GM19351 (cell line): ENCODE measurements at regions not wholly inside any gene's neighbourhood (a gene's known extent, or its start where the extent isn't known, plus 50 kb on each side); places are given as distances from the start of the nearest gene placed in this dataset.
"Not testable (repeated sequence)": the region's sequence is repeated elsewhere in the genome, so short reads cannot be mapped to it uniquely, and the experiment has no call there.

Experiments used
- ATAC-seq: cut with Tn5 transposase; IDR thresholded peaks from one replicate; pipeline ENCODE4 v1.9.1; 2021; ENCODE audit warnings: mild to moderate bottlenecking, moderate library complexity; ENCODE audit not compliant: unreplicated experiment

DNA sequence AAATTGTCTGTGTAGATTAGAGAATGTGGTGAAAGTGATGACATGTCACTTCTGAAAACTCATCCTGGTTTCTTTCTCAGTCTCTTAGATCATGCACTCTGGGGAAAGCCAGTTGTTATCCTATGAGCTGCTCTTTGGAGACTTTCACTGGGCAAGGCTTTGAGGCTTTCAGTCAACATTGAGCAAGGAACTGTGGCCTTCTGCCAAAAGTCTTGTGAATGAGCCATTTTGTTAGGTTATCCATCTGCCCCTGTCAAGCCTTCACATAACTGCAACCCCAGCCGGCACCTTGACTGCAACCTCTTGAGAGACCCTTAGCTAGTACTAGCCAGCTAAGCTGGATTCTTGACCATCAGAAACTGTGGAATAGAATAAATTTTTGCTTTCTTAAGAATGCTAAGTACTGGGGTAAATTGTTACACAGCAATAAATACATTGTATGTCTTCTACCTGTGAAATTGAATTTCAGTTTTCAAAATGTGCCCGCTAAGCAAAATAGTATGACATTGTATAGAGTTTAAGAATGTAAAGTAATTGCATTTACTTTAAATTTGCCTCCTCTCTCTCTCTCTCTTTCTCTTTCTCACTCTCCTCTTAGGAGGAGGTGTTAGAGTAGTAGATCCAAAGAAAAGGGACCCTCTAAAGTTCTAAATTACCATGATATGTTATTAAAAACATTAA lies 1273.0 kb downstream of the RAPGEF2 start:
- no peak for ATAC-seq

DNA sequence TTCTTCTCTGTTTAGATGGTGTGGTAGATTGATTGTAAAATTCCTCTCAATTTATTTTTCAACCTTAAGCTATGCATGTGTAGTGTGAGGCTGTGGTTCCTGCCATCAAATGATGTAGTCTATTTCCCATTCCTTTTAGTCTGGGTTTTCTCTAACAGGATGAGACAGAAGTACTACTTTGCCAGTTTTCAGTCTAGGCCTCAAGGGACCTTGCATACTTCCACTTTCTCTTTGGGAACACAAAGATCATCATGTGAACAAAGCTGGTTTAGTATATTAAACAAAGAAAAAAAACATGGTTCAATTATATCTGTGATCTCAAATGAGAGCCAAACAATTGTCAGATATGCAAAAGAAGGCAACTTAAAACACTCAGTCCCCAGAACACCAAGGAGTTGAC lies 1284.0 kb downstream of the RAPGEF2 start:
- ATAC-seq, result no peak

DNA sequence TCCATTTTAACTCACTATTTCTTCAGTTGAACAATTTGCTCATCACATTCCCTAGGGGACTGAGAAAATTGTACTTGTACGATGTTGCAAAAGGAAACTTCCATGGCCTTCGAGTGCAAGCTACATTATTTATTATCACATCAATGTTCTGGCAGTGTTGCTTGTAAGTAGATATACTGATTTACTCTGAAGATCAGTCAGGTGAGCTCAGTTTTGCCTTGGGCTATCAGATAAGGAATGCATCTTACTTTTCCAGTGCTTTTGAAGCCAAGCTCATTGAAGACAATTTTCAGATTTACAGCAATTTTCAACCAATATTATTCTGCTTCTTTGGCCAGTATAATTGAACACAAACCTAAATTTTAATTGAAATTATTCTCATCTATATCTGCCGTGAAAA lies 1296.9 kb downstream of the RAPGEF2 start:
- ATAC-seq, result no peak

DNA sequence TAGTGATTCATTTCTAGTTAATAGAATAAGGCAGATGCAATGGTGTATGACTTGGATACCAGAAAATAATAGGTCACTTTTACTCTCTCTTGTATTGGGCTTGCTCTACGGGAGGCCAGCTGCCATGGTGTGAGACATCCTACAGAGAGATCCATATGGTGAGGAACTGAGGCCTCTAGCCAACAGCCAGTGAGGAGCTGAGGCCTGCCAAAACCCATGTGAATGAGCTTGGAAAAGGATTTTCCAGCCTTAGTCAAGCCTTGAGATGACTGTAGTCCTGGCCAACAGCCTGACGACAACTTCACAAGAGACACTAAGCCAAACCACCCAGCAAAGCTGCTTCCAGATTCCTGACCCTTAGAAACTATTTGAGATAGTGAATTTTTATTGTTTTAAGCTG lies 1300.2 kb downstream of the RAPGEF2 start:
- ATAC-seq, result no peak

DNA sequence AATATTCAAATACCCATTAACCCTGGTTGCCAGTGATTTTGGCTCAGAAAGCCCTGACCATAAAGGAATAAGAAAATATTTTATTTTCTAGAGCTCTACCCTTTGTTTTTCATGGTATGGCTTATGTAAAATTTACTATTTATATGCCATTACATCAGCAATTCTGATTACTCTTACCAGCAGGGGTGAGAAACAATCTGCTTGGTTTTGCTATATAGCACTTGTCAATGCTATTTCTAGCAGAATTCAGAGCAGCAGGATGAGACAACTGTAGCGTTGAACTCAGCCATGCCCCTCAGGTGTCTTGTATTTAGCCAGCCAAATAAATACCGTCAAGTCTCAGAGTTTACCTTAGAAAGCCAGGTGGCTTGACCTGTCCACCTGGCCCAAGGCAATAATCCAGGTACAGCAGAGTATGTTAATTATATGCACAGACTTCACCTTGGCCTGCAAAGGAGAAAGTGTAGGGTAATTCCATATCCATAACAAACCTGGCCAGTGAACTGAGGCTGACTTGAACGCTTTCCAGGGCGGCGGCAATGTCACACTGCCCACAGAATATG lies 1303.5 kb downstream of the RAPGEF2 start:
- no peak for ATAC-seq

DNA sequence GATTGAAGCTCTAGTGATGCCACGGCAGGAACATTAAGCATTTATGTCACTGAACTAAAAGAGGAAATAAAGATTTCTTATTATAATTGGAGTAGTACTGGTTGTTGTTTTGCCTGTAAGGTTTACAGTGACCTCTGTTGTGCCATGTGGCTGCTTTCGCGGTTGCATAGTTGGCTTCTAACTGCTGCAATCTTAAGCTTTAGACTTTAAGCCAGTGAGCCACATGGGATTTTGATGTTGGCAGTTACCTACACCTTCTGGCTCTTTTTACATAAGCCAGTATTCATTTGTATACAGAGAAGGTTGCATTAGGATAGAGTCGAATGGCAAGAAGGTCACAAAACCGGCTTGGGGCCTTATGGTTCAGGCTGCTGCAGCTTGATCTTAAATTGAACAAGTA lies 1311.6 kb downstream of the RAPGEF2 start:
- no peak for ATAC-seq

DNA sequence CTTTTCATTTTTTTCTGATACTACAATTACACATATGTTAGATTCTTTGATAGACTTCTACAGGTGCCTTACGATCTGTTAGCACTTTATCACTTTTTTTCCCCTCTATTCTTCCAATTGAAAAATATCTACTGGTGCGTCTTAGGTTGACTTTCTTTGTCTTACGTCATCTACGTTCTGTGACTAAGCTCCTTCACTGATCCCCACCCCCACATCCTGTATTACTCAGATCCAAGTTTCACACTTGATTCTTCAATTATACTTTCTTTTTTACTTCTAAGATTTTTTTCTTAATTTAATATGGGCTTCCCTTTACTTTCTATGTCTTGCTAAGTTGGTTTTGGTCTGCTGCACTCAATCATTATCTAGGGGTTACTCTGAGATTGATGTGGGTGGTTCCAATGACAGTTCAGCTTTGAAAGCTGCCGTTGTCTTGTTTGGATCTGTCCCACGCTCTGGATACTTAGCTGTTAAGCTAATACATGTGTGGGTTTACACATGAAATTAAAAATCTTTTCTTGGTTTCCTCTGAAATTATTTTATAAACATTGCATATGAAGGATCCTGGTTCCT lies 1321.1 kb downstream of the RAPGEF2 start:
- ATAC-seq, result no peak

DNA sequence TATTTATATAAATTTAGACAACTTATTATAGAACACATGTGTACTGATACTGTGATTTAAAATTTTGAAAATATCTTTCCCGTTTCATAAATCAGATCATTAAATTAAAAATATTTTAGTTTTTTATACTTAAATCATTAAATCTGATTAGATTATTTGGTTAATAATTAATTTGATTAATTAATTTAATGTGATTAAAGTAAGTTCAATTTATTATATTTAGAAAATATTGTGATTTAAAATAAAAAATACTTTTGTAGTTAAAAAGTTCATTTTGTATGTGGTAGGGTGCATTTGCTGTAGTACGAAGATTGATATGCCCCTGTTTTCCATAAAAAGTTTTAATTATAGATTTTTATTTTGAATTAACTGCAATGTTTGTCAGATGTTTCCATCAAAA lies 1323.4 kb downstream of the RAPGEF2 start:
- ATAC-seq, result no peak

DNA sequence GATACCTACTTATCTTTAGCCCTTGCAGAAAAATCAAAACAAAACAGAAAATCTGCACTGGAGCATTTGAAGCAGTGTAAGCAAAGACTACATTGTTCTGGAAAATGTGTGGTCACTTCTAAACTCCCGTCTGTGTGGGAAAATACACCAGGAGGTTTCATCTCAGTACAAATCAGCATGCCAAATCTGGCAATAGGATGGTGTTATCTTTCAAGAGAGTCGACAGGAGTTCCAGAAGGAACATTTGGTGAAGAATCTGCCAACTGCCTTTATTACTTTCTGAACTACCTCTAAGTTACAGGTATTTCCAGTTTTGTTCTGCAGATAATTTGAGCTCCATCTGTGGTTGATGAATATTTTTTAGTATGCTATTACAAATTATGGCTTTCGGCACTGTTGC lies 1348.0 kb downstream of the RAPGEF2 start:
- ATAC-seq, result no peak

DNA sequence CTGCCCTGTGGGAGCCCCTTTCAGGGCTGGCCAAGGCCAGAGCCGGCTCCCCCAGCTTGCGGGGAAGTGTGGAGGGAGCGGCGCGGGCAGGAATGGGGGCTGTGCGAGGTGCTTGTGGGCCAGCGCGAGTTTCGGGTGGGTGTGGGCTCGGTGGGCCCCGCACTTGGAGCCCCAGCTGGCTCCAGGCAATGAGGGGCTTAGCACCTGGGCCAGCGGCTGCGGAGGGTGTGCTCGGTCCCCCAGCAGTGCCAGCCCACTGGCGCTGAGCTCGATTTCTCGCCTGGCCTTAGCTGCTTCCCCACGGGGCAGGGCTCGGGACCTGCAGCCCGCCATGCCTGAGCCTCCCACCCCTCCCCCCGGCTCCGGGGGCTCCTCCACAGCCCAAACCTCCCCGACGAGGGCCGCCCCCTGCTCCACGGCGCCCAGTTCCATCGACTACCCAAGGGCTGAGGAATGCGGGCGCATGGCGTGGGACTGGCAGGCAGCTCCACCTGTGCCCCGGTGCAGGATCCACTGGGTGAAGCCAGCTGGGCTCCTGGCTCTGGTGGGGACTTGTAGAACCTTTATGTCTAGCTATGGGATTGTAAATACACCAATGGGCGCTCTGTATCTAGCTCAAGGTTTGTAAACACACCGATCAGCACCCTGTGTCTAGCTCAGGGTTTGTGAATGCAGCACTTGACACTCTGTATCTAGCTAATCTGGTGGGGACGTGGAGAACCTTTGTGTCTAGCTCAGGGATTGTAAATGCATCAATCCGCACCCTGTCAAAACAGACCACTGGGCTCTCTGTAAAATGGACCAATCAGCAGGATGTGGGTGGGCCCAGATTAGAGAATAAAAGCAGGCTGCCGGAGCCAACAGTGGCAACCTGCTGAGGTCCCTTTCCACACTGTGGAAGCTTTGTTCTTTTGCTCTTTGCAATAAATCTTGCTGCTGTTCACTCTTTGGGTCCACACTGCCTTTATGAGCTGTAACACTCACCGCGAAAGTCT lies 1379.1 kb downstream of the RAPGEF2 start:
- not testable (repeated sequence) for ATAC-seq

DNA sequence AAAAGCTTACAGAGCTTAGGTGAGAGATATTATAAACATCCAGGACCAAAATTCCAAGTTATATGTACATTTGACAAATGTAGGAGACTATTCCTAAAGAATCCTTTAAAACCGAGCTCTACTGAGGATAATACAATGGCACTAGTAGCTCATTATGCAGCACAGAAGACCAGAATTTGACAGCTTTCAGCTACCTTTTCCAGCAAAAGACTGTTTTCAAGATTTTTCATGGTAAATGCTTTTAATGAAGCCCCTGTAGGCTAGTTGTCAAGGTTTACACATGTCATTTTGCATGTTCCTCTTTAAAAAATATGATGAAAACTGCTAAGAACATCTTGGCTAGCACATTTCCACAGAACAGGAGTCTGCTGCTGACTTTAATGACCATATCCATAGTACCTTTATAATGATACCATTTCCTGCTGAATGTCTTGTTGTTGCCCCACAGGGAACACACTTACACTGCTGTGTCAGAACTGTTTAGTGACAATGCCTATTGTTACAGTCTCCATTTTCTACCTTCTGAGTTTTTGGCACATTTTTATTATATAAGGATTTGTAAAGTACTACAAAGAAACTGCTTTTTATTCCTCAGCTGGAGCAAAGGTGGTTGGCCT lies 1382.3 kb downstream of the RAPGEF2 start:
- no peak for ATAC-seq

DNA sequence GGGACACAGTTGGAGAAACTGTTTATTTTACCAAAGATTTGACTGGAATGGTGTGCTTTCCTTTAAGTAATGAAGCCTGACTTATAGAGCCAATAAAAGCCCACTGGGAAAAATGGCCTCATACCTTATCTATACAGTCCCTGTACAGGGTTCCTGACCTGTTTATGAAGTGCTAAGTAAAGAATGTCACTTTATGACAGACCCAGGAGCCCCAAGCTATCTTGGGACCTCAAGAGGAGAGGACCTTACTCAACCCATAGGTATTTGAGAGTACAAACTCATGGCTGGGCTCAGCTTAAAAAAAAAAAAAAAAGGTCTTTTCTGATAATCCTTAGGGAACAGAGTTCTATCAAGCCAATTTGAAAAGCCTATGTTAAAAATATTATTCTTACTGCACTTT lies 1389.3 kb downstream of the RAPGEF2 start:
- ATAC-seq, result no peak

DNA sequence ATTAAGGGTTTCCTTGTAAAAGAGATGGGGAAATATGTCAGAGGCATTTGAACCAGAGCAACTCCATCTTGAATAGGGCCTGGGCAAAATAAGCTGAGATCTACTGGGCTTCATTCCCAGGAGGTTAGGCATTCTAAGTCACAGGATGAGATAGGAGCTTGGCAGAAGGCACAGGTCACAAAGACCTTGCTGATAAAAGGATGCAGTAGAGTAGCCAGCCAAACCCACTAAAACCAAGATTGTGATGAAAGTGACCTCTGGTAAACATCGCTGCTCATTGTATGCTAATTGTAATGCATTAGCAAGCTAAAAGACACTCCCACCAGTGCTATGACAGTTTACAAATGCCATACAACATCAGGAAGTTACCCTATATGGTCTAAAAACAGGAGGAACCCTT lies 1390.3 kb downstream of the RAPGEF2 start:
- no peak for ATAC-seq

DNA sequence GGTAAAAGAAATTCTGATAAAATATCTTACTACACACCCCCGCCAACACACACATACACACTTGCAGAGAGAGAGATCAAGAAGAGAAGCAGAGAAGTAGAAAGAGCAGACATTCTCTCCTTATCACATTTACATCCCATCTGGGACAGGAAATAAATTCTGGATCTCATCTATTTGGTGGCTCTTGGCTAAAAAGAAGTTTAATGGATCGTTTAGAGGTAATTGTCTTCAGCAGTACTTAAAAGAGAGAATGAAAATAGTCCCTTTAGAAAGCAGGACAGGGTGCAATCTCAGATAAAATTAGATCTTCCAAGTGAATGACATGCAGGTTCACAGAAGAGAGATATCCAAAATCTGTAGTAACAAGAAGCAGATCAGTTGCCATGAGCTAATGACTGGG lies 1392.5 kb downstream of the RAPGEF2 start:
- no peak for ATAC-seq

DNA sequence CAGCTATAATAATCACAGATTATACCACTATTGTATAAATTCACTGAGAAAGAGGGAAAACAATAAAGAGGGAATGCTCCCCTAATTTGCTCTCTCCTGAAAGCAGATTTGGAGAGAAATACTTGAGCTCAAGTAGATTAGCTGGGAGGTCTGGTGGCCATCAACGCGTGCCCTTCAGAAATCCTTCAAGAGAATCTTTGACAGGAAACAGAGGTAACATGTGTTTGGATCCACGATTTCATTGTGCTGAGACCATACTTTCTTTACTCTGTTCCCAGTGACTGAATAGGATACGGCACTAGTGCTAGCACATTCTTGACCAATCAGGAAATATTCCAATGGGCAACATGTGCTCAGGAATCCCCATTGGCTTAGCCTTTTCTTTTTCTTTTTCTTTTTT lies 1395.3 kb downstream of the RAPGEF2 start:
- ATAC-seq, result no peak

DNA sequence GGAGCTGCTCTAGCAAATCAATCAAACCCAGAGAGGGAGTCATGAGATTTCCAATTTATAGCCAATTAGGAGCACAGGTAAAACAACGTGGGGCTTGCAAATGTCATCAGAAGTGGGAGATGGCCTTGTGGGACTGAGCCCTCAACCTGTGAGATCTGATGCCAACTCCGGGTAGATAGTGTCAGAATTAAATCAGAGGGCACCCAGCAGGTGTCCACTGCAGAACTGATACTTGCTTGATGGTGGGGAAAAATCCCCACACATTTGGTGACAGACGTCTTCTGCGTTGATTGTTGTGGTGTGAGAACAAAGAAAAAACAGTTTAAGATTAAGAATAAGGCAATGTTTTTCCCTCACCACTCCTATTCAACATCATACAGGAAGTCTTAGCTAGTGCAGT lies 1402.8 kb downstream of the RAPGEF2 start:
- ATAC-seq, result no peak

DNA sequence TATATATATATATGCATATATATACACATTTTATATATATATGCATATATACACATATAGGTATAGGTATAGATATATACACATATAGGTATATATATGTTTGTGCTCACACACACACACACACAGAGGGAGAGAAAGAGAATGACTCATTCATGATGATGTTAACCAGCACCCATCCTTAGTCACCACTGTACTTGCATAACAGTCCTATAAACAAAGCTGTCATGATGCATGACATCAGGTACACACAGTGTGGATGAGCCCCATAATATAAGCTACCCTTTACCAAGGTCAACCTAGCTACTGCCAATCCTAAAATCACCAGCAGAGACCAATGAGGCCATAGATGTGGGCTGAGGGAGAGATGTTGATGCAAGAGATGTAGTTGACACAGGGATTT lies 1408.0 kb downstream of the RAPGEF2 start:
- ATAC-seq, result no peak

DNA sequence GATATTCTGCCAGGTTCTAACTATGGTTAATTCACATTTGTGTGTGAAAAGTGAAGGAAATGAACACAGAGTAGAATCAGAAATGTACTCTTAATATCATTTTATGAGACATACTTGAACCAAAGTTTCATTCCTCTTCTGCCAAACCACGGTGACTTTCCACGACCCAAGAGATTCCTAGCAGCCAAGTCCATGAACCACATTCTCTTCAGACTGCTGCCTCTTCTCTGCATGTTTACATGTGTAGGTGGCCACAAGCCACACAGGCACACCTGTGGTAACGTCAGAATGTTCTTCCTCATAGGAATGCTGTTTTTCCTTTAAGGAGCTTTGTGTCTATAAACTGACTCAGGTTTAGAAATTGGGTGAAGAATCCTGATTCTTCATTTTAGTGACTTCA lies 1411.2 kb downstream of the RAPGEF2 start:
- ATAC-seq, result no peak

DNA sequence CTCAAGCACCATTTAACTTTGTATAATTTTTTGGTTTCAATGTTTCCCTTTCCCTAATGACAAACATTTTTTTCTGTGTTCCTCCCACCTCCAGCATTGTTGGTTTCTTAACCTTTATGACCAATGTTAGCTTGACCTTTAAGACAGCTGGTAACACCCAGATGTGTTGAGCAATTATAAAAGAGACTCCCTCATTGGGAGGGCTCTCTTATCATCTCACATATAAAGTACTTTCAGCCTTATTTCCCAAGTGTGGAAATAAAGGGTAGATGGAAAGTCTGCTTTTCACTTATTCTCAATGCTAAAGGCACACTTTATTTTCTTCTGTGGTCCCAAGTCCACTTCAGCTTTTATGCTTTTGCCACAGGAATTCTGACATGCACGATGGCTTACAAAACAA lies 1420.4 kb downstream of the RAPGEF2 start:
- no peak for ATAC-seq

DNA sequence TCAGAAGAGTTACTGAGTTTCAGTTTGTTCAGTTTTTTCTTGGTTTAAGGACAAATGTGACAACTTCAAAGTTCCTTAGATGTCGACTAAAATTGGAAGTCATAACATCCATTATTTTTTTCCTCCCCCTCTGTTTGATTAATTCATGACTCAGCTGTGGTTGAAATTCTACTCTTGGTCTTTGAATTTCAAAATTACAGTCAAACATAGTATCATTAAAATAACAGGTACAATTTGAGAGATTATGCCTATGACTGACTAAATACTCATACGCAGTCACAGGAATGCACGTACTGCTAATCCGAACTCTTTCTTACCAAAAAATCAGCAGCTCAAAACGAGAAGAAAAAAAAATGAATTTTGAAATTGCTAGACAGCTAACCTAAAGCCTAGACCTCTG lies 1434.8 kb downstream of the RAPGEF2 start:
- no peak for ATAC-seq

DNA sequence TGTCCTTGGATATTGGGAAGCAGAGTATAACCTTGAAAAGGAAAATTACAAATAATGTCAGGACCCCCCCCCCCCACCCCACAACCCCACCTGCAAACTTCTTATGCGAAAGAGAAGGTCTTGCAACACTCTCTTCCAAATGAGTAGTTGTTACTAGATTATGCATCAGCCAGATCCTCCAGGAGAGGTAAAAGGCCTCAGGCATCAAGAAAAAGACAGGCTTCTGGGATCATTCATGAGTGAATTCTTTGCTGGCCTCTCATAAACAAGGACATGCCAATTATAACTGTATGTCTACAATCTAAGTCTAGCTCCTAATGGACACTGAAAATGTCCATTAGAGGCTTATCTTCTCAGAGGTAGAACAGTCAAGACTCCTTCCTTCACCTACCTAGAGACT lies 1443.3 kb downstream of the RAPGEF2 start:
- ATAC-seq, result no peak
